ENCODE measurements at regions not wholly inside any gene's neighbourhood (a gene's known extent, or its start where the extent isn't known, plus 50 kb on each side); places are given as distances from the start of the nearest gene placed in this dataset.

DNA sequence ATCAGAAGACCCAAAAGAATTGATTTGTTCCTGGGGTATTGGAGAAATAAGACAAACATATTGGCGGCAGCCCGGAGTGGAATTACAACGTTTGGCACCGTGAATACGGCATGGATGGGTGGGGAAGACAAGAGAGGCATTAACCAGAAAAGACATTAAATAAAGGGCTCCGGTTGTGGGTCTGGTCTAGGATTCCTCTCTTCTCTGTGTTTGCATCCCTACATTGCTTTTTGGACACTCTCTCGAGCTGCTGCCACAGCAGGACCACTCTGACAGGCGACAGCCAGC is 138.7 kb upstream of the PALM2AKAP2 start:
- TF ChIP-seq, protein P1, sequence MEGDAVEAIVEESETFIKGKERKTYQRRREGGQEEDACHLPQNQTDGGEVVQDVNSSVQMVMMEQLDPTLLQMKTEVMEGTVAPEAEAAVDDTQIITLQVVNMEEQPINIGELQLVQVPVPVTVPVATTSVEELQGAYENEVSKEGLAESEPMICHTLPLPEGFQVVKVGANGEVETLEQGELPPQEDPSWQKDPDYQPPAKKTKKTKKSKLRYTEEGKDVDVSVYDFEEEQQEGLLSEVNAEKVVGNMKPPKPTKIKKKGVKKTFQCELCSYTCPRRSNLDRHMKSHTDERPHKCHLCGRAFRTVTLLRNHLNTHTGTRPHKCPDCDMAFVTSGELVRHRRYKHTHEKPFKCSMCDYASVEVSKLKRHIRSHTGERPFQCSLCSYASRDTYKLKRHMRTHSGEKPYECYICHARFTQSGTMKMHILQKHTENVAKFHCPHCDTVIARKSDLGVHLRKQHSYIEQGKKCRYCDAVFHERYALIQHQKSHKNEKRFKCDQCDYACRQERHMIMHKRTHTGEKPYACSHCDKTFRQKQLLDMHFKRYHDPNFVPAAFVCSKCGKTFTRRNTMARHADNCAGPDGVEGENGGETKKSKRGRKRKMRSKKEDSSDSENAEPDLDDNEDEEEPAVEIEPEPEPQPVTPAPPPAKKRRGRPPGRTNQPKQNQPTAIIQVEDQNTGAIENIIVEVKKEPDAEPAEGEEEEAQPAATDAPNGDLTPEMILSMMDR (optimal IDR thresholded peaks at IDR 0.05 in 1 of 3, IDR thresholded peaks at IDR 0.05 in 1 of 3, conservative IDR thresholded peaks at IDR 0.05 in 1 of 3; ENCODE audit: extremely low read depth in 1 of 3, insufficient read depth in 2 of 3, low read length in 3 of 3): no peak
- TF ChIP-seq EZH2 (IDR thresholded peaks at IDR 0.05; ENCODE audit: low read length): no peak
